ENCODE measurements at regions not wholly inside any gene's neighbourhood (a gene's known extent, or its start where the extent isn't known, plus 50 kb on each side); places are given as distances from the start of the nearest gene placed in this dataset.

- Histone ChIP-seq H3K79me2 (ENCODE audit: low read length) (no peaks in the 10 kb centered on the region), H3K4me1 (ENCODE audit: insufficient read depth, low read length) (no peaks in the 10 kb centered on the region), H3K27me3 (ENCODE audit: low read length) (peaks cover 15% of the 10 kb centered on the region; the same call in 1 of the 2 replicates), H3K4me3 (ENCODE audit: low read length) (no peak overlapping the region), H2AFZ (ENCODE audit: low read length) (no peak overlapping the region), H3K9ac (ENCODE audit: low read length) (no peak overlapping the region), H3K9me2 (replicated peaks; ENCODE audit: low read length) (no peaks in the 10 kb centered on the region), H3F3A (ENCODE audit: low read length, unreplicated experiment) (no peaks in the 10 kb centered on the region), H3K27ac (ENCODE audit: low read length) (no peak overlapping the region), H3K9me3 (ENCODE audit: low read length) (no peaks in the 10 kb centered on the region), H4K20me1 (ENCODE audit: low read length) (no peaks in the 10 kb centered on the region), H3K36me3 (ENCODE audit: low read depth, low read length) (no peaks in the 10 kb centered on the region), H3K4me2 (ENCODE audit: low read length) (no peak overlapping the region)
- CTCF ChIA-PET, result no interaction called here
- no peak for ATAC-seq
- POLR2A ChIA-PET (ENCODE audit: unreplicated experiment), result no interaction called here
- no peak for TF ChIP-seq EZH2phosphoT487 (IDR thresholded peaks at IDR 0.05; ENCODE audit: borderline replicate concordance, low read length)
- no peak for TF ChIP-seq EZH2 (IDR thresholded peaks at IDR 0.05; ENCODE audit: low read length, unreplicated experiment)
- TF ChIP-seq CTCF (conservative IDR thresholded peaks at IDR 0.05; ENCODE audit: low read depth, low read length), result no peak
- intact Hi-C loops (cut with micrococcal nuclease), result no loop called here
- BruUV-seq (replicated peaks), result no TSS peak
- DNase-seq, result no peak
Measured at GRCh38 chr11:98874050-98874449, 146.7 kb upstream of the CNTN5 start.

- H3K27ac ChIP-seq (ENCODE audit: low read length), result no peak overlapping the region
- no peak for TF ChIP-seq CTCF (conservative IDR thresholded peaks at IDR 0.05; ENCODE audit: low read depth, low read length)
- TF ChIP-seq EZH2phosphoT487 (IDR thresholded peaks at IDR 0.05; ENCODE audit: borderline replicate concordance, low read length), result no peak
- TF ChIP-seq EZH2 (IDR thresholded peaks at IDR 0.05; ENCODE audit: low read length, unreplicated experiment), result no peak
- no peak for DNase-seq
- no peaks in the 10 kb centered on the region for H3K9me3 ChIP-seq (ENCODE audit: low read length)
- H3K4me2 ChIP-seq (ENCODE audit: low read length), result no peak overlapping the region
- H3K9ac ChIP-seq (ENCODE audit: low read length), result no peak overlapping the region
- H3K4me3 ChIP-seq (ENCODE audit: low read length), result no peak overlapping the region
- H3K79me2 ChIP-seq (ENCODE audit: low read length), result no peaks in the 10 kb centered on the region
- H3F3A ChIP-seq (ENCODE audit: low read length, unreplicated experiment), result no peaks in the 10 kb centered on the region
- intact Hi-C loops (cut with micrococcal nuclease), result no loop called here
- no TSS peak for BruUV-seq (replicated peaks)
- H3K4me1 ChIP-seq (ENCODE audit: insufficient read depth, low read length), result no peaks in the 10 kb centered on the region
- ATAC-seq, result no peak
- no peaks in the 10 kb centered on the region for H3K9me2 ChIP-seq (replicated peaks; ENCODE audit: low read length)
- CTCF ChIA-PET, result no interaction called here
- H3K27me3 ChIP-seq (ENCODE audit: low read length), result no peaks in the 10 kb centered on the region
- H3K36me3 ChIP-seq (ENCODE audit: low read depth, low read length), result no peaks in the 10 kb centered on the region
- H4K20me1 ChIP-seq (ENCODE audit: low read length), result no peaks in the 10 kb centered on the region
- POLR2A ChIA-PET (ENCODE audit: unreplicated experiment), result no interaction called here
- no peak overlapping the region for H2AFZ ChIP-seq (ENCODE audit: low read length)
Measured at GRCh38 chr11:98895936-98896335, 124.8 kb upstream of the CNTN5 start.

GRCh38 chr11:98940913-98941312 lies 79.8 kb upstream of the CNTN5 start:
- no peak overlapping the region for H3K4me2 ChIP-seq (ENCODE audit: low read length)
- no peaks in the 10 kb centered on the region for H3K36me3 ChIP-seq (ENCODE audit: low read depth, low read length)
- no peak overlapping the region for H3K4me3 ChIP-seq (ENCODE audit: low read length)
- ChIA-PET CTCF (no interaction called here), POLR2A (ENCODE audit: unreplicated experiment) (no interaction called here)
- no peaks in the 10 kb centered on the region for H4K20me1 ChIP-seq (ENCODE audit: low read length)
- no peak overlapping the region for H2AFZ ChIP-seq (ENCODE audit: low read length)
- H3K27ac ChIP-seq (ENCODE audit: low read length), result no peak overlapping the region
- BruUV-seq (replicated peaks), result no TSS peak
- 0 out of 2 replicates have a peak, but pooled peaks cover 3% of the 10 kb centered on the region for H3K4me1 ChIP-seq (ENCODE audit: insufficient read depth, low read length)
- TF ChIP-seq EZH2 (IDR thresholded peaks at IDR 0.05; ENCODE audit: low read length, unreplicated experiment), result no peak
- TF ChIP-seq EZH2phosphoT487 (IDR thresholded peaks at IDR 0.05; ENCODE audit: borderline replicate concordance, low read length), result no peak
- TF ChIP-seq CTCF (conservative IDR thresholded peaks at IDR 0.05; ENCODE audit: low read depth, low read length), result no peak
- H3K9me3 ChIP-seq (ENCODE audit: low read length), result no peaks in the 10 kb centered on the region
- H3K9ac ChIP-seq (ENCODE audit: low read length), result no peak overlapping the region
- no peaks in the 10 kb centered on the region for H3K79me2 ChIP-seq (ENCODE audit: low read length)
- H3F3A ChIP-seq (ENCODE audit: low read length, unreplicated experiment), result no peaks in the 10 kb centered on the region
- peak; percentile 64 for DNase-seq
- no peaks in the 10 kb centered on the region for H3K27me3 ChIP-seq (ENCODE audit: low read length)
- intact Hi-C loops (cut with micrococcal nuclease), result no loop called here
- H3K9me2 ChIP-seq (replicated peaks; ENCODE audit: low read length), result no peaks in the 10 kb centered on the region
- ATAC-seq, result peak; percentile 73
